ENCODE measurements at regions not wholly inside any gene's neighbourhood (a gene's known extent, or its start where the extent isn't known, plus 50 kb on each side); places are given as distances from the start of the nearest gene placed in this dataset.

- DNase-seq (ENCODE audit: low read depth) = no peak
Observed at GRCh38 chr3:34783876-34784275, 855.4 kb upstream of the ARPP21 start.

DNA sequence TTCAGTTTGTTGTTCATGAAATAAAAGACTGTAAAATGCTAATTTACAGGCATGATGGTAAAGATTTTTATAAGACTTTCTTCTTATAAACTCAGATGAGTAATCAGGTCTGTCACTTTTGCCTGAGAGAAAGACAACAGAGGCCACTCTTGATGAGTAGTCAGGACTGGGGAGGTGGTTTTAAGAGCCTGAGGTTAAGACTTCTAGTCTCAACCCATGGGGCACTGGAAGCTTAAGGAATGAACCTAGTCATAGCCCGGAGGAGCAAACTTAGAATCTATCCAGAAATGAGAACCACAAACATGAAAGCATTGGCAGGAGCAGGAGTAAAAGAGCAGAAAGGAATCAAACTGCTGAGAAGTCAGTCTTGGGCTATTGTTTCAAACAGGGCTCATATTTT lies 846.3 kb upstream of the ARPP21 start:
- no peak for DNase-seq (ENCODE audit: low read depth)

- no peak for DNase-seq (ENCODE audit: low read depth)
Observed at GRCh38 chr3:34807611-34808010, 831.7 kb upstream of the ARPP21 start.

DNA sequence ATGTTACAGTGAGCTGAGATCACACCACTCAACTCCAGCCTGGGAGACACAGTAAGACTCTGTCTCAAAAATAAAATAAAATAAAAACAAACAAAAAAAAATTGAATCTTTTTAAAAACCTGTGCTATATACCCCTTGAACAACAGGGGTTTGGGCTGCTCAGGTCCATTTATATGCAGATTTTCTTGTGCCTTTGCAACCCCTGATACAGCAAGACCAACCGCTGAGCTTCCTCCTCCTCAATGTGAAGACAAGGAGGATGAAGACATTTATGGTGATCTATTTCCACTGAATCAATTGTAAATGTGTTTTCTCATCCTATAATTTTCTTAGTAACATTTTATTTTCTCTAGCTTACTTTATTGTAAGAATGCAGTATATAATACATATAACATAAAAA lies 831.0 kb upstream of the ARPP21 start:
- no peak for DNase-seq (ENCODE audit: low read depth)

GRCh38 chr3:34828847-34829246 lies 810.5 kb upstream of the ARPP21 start:
- no peak for DNase-seq (ENCODE audit: low read depth)

- DNase-seq (ENCODE audit: low read depth) = no peak
Observed at GRCh38 chr3:34832865-34833508, 806.3 kb upstream of the ARPP21 start.

GRCh38 chr3:34837848-34838741 lies 801.2 kb upstream of the ARPP21 start:
- DNase-seq (ENCODE audit: low read depth) = no peak

DNA sequence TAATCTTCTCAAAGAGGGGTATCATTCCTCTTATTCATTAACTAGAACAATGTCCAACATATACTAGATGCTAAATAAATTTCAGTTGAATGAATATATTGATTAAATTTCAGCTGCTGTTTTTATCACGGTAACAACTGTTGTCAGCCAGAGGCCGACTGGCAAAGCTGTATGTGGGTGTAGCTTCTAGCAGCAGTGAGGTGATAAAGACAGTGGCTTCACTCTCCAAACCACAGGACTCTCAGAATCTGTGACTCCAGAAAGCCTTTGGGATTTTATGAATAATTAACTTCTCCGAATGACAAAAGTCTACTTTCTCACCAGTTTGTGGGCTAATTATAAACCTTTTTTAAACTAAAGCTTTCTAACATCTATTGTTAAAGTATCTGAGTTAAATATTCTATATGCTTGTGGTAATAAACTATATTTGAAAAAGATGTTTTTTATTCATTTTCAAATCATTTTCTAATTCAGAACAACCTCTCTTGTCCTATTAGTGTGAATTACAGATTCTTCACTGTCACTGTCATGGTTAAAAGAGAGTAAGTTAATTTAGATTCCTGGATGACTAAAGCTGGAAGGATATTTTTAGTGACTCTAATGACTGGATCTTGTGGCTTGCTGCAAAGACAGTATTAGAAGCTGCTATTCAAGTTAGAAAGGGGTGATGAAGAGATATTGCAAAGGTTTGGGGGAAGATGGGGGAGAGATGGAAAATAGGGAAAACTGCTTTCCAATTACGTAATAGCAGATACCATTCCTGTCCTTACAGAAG lies 796.4 kb upstream of the ARPP21 start:
- no peak for DNase-seq (ENCODE audit: low read depth)

- DNase-seq (ENCODE audit: low read depth) = no peak
Observed at GRCh38 chr3:34844323-34844620, 795.1 kb upstream of the ARPP21 start.

DNA sequence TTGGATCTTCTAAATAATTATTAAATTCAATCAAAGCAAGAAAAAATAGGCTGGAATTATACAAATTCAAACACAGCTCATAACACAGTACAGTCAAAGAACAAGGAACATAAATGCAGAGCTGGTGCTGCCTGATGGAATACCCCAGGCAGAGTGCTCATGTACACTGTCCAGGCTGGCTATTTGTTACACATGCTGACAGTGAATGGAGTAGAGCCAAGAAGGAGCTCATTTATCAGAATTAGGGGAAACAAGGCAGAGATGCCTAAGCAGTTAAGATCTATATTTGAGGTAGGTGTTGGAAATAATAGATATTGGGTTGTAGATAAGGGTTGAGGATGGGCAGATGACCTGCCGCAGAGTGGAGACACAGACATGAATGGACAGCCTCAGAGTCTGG lies 788.2 kb upstream of the ARPP21 start:
- no peak for DNase-seq (ENCODE audit: low read depth)

DNA sequence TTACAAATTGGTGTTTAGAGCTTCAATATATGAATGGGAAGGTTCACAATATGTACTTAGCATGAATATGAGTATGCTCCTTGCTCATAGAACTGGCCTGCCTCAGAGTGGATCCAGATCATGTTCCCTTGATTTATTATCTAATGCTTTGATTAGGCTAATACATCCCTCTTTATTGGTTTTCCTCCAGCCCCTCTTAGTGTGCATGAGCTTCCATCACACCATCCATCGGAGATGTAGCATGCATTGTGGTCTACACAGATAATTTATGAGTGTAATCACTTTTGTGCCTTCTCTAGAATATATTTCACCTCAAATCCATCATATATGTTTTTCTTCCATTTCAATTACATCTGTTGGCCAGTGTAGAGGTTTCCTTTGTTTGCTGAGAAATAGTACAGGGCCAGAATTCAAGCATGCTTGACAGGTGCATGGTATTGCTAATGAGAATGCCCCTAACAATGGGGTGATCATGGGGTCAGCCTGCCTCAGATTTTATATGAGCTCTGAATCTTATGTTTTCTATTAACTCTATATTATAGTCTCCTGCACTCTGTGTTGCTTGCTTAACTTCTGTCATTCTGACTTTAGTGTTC lies 786.4 kb upstream of the ARPP21 start:
- no peak for DNase-seq (ENCODE audit: low read depth)

DNA sequence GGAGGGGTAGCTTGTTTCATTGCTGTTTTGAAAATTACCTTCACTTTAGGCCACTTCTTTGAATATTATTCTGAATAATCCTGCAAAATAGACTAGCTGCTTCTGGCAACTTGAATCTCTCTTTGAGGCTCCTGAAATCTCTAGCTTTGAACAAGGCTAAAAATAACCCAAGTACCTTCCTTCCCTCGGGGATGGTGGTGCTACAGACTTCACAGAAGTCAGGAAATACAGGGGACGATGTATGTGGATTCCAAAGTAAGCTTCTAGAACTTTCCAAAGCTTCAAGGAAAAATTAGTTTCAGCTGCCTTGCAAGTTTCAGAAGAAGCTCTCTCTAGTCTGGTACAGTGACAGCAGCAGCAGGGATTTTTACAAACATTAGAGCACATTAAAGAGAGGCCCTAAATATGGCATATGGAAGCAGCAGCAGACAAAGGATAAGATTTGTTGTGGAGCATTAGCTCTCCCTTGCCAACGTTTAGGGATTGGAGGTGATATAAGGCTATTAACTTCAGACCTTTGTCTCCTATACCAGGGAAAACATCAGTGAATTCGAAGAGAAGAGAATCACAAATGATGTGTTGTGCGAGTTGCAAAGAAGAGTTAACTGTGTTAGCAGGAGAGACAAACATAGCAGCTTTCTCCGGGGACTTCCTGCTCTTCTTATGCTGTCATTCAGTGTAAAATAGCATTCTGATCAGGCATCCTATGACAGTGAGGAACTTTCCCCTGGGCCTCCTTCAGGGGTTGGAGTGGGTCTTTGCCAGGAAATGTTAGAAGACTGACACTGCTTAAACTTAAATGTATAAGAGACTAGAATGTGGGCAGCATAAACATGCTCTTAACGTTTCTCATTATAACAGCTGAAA lies 783.0 kb upstream of the ARPP21 start:
- DNase-seq (ENCODE audit: low read depth) = no peak

- no peak for DNase-seq (ENCODE audit: low read depth)
Observed at GRCh38 chr3:34858067-34858660, 781.2 kb upstream of the ARPP21 start.

DNA sequence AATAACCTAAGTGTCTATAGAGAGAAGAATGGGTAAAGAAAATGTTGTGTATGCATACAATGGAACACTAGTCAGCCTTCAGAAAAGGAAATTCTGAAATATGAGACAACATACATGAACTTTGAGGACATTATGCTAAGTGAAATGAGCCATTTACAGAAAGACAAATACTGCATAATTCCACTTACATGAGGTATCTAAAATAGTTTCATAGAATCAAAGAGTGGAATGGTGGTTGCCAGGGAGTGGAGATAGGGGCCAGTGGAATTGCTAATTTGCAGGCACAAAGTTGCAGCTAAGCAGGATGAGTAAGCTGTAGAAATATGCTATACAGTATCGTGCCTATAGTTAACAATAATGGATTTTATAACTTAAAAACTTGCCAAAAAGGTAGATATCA lies 779.6 kb upstream of the ARPP21 start:
- no peak for DNase-seq (ENCODE audit: low read depth)

GRCh38 chr3:34862456-34862855 lies 776.9 kb upstream of the ARPP21 start:
- DNase-seq (ENCODE audit: low read depth) = no peak

- no peak for DNase-seq (ENCODE audit: low read depth)
Observed at GRCh38 chr3:34863485-34863884, 775.8 kb upstream of the ARPP21 start.

DNA sequence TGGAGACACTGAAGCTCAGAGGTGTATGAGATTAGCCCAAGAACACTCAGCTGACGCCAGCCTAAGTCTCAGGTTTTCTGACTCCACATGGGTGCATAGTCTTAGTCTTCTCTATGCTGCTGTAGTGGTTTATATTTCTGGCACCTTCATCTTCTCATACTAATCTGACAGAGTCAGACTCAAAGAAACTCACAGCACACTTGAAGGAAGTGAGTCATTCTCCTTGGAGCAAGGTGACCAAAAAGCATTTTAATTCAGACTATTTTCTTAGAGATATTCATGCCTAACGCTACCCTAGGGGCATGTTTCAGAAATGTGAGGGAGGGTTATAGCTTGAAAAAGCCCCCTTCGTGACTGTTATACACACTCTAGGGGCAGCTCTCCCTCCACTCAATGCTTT lies 775.3 kb upstream of the ARPP21 start:
- no peak for DNase-seq (ENCODE audit: low read depth)

DNA sequence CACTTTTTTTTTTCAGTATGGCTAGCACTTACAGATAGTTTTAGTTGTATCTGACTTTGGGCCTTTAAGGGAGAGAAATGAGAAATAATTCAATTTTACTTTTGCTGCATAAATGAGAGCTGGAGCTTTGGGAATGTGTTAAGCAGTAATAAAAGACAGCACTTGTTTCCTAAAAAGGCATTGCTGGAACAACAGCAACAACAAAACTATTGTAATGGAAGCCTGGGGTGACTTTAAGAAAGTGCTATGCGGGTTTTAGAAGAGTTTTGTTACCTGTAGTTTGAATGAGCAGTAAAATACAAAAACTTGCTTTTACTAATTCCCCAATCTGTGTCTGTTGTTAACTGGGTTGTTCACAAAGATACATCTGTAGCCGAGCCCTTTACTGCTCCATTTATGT lies 774.0 kb upstream of the ARPP21 start:
- no peak for DNase-seq (ENCODE audit: low read depth)

- DNase-seq (ENCODE audit: low read depth) = no peak
Observed at GRCh38 chr3:34868935-34869334, 770.4 kb upstream of the ARPP21 start.

DNA sequence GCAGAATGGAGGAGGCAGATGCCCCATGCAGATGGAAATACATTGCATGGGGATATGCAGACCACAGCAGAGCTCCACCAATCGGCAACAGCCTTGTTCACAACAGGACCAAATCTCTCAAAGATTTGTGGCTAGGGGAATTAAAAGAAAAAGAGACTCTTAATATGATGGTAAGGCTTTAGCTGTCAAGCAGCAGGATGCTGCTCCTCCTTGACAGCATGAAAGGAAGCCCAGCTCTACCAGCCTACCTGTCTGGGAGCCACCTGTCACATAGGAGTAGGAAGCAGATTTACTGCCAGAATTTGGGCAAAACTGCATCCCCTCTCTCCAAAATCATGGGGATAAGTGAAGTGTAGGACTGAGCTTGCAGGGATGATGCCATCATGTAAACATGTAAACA lies 769.6 kb upstream of the ARPP21 start:
- DNase-seq (ENCODE audit: low read depth) = no peak

DNA sequence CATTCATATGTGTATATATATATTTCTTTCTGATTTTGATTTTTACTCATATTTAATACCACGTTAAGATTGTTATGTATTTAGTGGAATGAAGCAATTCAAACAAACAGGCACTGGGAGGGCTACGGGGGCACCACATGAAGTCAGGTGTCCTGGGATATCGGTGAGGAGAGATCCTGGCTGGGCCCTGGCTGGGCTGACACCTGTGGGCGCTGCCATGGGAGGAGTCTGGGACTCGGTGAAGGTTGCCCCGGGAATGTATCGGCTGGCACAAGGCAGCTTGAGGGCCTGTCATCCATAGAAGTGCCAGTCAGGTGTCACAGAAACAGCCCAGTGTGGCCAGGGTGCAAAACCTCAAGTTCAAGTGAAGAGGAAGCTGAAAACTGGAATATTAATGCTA lies 766.9 kb upstream of the ARPP21 start:
- DNase-seq (ENCODE audit: low read depth) = no peak
